GM21619 (cell line): ENCODE measurements at regions not wholly inside any gene's neighbourhood (a gene's known extent, or its start where the extent isn't known, plus 50 kb on each side); places are given as distances from the start of the nearest gene placed in this dataset.
"Not testable (repeated sequence)": the region's sequence is repeated elsewhere in the genome, so short reads cannot be mapped to it uniquely, and the experiment has no call there.

Experiments used
- ATAC-seq: cut with Tn5 transposase; IDR thresholded peaks from one replicate; pipeline ENCODE4 v1.9.1; 2021; ENCODE audit not compliant: unreplicated experiment

- ATAC-seq = not testable (repeated sequence)
Measured at GRCh38 chr15:22665059-22665702, 121.3 kb upstream of the NIPA1 start.

GRCh38 chr15:22665711-22666110, 120.7 kb upstream of the NIPA1 start:
- not testable (repeated sequence) for ATAC-seq

DNA sequence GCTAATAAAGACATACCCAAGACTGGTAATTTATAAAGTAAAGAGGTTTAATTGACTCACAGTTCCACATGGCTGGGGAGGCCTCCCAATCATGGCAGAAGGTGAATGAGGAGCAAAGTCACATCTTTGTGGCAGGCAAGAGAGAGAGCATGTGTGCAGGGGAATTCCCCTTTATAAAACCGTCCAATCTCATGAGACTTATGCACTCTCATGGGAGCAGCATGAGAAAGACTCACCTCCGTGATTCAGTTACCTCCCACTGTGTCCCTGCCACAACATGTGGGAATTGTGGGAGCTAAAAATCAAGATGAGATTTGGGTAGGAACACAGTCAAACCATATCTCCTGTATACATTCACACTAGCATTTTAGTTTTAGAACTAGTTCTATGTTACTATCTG, 101.7 kb upstream of the NIPA1 start:
- ATAC-seq = not testable (repeated sequence)

DNA sequence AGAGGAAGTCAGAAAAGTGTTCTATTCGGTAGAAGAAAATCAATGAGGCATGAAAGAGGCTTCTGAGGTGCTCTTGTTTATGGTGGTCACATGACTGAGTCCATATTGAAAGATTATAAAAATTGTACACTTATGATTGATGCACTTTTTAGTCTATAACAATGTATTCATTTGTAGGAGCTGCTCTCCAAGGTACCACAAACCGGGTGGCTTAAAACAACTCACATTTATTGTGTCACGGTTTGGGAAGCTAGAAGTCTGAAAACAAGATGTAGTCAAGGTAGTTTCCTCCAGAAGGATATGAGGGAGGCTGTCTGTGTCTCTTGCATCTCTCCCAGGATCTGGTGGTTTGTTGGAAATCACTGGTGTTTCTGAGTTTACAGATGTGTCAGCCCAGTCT, 86.6 kb upstream of the NIPA1 start:
- ATAC-seq = not testable (repeated sequence)

DNA sequence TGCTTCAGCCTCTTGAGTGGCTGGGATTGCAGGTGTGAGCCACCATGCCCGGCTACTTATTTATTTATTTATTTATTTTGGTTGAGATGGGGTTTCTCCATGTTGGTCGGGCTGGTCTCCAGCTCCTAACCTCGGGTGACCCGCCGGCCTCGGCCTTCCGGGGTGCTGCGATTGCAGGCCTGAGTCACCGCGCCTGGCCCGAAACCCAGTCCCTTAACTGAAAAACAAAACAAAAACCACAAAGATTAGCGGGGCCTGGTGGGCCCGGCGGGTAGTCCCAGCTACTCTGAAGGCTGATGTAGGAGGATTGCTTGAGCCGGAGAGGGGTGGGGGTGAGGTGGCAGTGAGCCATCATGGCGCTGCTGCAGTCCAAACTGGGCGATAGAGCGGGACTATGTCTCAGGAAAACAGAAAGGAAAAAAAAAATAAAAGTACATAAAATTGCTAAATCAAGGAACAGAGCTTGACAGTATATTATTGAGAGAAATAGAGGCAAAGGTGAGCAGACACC, 75.6 kb upstream of the NIPA1 start:
- ATAC-seq = not testable (repeated sequence)

DNA sequence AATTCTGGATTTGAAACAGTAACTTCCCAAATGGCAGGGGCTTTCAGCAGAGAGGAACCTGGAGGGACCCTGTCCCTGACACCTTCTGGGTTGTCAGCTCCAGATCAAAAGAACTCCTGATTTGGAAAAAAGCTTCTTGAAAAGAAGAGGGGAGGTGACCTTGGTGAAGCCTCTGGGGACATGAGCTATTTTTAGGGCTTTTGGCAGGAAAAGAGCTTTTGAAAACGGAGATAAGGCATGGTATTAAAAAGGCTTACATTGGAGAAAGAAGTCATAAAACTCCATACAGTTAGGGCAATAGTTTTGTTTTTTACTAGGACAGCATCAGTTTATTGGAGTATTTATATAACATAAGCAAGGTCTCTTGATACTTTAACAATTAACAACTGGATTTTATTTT, 72.5 kb upstream of the NIPA1 start:
- ATAC-seq = not testable (repeated sequence)

DNA sequence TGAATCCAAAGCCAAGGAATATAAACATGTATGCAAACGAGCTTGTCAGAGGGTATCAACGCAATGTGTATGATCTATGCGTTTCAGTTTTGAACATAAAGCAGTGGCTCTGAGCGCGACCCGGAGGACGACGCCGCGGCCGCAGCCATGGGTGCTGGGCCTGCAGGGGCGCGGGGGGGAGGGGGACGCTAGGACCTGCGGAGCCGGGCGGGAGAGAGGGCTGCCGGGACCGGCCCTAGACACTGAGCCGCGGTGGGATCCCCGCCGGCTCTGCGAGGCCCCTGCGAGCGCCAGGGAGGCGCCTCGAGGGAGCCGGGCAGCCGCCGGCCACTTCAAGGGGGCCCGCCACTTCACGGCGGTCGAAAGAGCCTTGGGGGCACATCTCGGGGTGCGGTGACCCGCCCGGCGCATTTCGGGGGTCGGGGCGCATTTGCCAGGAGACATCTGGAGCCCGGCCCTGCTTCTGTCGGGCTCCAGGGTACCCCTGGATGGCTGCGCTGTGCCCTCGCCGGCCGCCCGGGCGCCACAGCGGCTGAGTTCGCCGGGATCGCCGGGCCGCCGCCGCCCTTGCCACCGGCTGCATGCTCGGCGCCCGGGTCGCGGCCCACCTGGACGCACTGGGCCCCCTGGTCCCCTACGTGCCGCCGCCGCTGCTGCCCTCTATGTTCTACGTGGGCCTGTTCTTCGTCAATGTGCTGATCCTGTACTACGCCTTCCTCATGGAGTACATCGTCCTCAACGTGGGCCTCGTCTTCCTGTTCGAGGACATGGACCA, 71.9 kb upstream of the NIPA1 start:
- not testable (repeated sequence) for ATAC-seq

DNA sequence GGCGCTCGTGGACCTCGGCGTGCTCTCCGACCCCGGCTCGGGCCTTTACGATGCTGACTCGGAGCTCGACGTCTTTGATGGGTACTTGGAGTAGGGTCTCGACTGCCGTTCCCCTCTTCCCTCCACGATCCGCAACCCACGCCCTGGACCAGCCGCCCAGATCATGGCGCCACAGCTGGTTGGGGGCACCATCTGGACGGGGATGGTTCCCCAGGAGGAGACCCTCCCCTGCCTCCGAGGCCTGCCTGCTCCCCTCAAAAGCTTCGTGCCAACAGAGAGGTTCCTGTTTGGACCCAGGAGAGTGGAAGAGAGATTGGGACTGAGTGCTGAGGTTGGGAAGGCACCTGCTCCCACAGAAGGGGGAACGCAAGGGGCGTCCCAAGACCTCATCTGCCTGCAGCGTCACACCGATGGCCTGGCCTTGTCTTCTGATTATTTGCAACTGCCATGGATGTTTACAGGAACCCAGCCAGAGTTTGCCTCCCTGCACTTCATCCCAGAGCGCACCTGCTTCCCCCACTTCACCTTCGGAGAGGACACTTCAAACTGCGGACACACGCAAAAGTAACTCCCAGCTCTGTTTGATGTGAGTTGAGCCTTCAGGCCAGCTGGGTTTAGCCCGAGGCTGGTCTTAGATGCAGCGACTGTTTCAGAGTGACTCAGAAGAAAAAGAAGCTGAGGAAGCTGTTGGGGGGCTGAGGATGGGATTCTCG, 71.2 kb upstream of the NIPA1 start:
- not testable (repeated sequence) for ATAC-seq

GRCh38 chr15:22719980-22720379, 66.5 kb upstream of the NIPA1 start:
- not testable (repeated sequence) for ATAC-seq

- not testable (repeated sequence) for ATAC-seq
Measured at GRCh38 chr15:22726104-22726503, 60.3 kb upstream of the NIPA1 start.

- not testable (repeated sequence) for ATAC-seq
Measured at GRCh38 chr15:22735067-22735466, 51.4 kb upstream of the NIPA1 start.

GRCh38 chr15:22735781-22736180, 50.7 kb upstream of the NIPA1 start:
- no peak for ATAC-seq

DNA sequence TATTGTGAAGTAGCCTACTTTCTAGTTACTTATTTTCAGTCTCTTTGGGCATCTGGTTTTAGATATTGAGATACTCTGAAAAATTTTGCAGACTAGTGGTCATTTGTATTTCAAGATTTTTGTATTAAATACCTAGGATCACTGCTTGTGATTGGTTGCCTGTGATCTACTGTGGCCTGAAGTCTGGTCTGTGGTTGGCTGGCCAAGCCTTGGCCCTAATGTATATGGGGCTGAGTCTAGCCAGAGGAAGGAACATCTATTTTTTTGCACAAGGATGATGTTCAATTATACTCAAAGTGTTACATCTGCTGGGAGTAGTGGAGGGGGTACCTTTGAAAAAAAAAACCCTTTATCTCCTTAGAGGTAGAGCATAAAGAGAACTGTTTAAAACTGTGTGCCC, 50.2 kb upstream of the NIPA1 start:
- not testable (repeated sequence) for ATAC-seq
